ENCODE measurements at regions not wholly inside any gene's neighbourhood (a gene's known extent, or its start where the extent isn't known, plus 50 kb on each side); places are given as distances from the start of the nearest gene placed in this dataset.

DNA sequence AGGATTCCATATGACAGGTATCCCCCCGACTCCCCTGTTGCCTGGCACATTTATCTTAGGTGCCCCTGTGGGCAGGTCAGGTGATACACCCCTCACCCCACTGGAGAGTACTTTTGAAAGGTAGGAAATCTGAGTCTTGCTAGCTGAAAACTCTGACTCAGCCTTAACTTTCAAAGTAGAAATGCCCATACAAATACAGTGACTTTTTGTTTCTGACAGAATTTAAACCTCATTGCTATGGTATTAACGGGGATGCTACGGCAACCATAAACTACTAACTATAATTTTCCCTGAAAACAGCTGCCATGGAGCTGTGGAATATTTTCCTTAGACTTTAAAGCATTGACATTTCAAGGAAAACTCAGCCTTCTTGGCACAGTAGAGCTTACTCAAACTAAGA, 536.0 kb downstream of the RFPL4B start:
- TF ChIP-seq POLR2A (IDR thresholded peaks at IDR 0.05; ENCODE audit: low read length) (no peak), GATA1 (IDR thresholded peaks at IDR 0.05; ENCODE audit: low read depth, low read length) (no peak)
